Fibroblast of the aortic adventitia (primary cell): ENCODE measurements at regions not wholly inside any gene's neighbourhood (a gene's known extent, or its start where the extent isn't known, plus 50 kb on each side); places are given as distances from the start of the nearest gene placed in this dataset.

ENCODE experiments used
- DNase-seq: peaks from one replicate; pipeline ENCODE4 v3.0.0-alpha.2; 2010; ENCODE audit warnings: low read depth
- H3K4me3 ChIP-seq: 2 replicates; pipeline ENCODE4 v1.5.1; 2011; ENCODE audit warnings: low read depth, mild to moderate bottlenecking, control low read depth, low read length, moderate library complexity
- TF ChIP-seq, protein P1 (sequence below): IDR thresholded peaks from 2 replicates; pipeline ENCODE4 v1.5.1; 2011; ENCODE audit warnings: mild to moderate bottlenecking, low read length, control low read depth, inconsistent platforms; ENCODE audit not compliant: insufficient read depth

DNA sequence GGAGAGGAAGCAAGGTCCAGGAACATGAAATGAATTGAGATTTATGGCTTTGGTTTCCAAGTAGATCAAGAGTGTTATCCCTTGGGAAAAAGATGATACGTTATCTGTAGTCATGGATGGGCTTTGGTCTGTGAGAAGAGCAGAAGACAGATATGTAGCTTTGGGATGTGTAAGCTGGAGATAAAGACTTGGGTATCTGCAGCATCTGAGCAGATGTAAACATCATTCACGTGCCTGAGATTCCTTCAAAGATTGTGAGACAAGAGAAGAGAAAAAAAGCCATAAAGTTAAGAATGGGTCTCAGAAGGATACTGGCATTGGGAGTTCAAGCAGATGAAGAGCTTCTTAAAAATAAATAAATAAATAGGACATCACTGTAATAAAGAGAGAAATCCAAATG, 217.8 kb downstream of the PTPRC start:
- no peak for DNase-seq
- no peak overlapping the region for H3K4me3 ChIP-seq
- TF ChIP-seq, protein P1, sequence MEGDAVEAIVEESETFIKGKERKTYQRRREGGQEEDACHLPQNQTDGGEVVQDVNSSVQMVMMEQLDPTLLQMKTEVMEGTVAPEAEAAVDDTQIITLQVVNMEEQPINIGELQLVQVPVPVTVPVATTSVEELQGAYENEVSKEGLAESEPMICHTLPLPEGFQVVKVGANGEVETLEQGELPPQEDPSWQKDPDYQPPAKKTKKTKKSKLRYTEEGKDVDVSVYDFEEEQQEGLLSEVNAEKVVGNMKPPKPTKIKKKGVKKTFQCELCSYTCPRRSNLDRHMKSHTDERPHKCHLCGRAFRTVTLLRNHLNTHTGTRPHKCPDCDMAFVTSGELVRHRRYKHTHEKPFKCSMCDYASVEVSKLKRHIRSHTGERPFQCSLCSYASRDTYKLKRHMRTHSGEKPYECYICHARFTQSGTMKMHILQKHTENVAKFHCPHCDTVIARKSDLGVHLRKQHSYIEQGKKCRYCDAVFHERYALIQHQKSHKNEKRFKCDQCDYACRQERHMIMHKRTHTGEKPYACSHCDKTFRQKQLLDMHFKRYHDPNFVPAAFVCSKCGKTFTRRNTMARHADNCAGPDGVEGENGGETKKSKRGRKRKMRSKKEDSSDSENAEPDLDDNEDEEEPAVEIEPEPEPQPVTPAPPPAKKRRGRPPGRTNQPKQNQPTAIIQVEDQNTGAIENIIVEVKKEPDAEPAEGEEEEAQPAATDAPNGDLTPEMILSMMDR, result no peak

DNA sequence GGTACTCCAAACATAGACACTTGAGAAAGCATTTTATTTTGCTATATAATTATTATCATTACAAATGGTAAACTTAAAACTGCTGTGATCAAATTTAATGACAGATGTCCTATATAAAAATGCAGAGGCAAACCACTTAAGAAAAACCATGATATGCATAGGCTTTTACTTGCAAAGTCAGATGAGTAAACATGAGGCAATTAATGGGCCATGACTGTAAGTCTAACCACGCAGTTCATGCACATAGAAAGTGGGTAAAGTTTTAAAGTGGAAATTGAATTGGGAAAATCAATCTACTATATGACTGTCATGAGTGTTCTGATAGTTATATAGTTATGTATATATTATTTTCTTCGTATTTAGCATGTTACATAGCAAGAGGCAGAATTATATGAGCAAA, 219.2 kb downstream of the PTPRC start:
- H3K4me3 ChIP-seq, result no peak overlapping the region
- TF ChIP-seq, protein P1, result no peak
- DNase-seq, result no peak

DNA sequence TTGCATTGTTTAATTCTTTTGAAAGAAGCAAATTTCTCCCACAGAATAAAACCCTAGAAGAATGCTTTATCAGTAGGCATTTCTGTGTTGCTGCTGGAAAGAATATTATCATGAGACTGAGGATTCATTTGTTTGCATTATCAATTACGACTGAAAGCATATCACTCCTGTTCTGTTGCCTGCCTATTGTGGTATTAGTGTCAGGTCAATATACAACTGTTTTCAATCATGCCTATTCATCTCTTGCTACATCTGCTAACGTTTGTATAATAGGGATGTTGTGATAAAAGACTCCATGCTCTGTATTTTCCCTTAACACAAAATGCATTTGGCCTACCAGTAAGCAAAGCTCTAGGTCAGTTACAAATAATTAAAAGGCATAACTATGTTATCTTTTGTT, 221.5 kb downstream of the PTPRC start:
- no peak overlapping the region for H3K4me3 ChIP-seq
- DNase-seq, result no peak
- TF ChIP-seq, protein P1, result no peak

DNA sequence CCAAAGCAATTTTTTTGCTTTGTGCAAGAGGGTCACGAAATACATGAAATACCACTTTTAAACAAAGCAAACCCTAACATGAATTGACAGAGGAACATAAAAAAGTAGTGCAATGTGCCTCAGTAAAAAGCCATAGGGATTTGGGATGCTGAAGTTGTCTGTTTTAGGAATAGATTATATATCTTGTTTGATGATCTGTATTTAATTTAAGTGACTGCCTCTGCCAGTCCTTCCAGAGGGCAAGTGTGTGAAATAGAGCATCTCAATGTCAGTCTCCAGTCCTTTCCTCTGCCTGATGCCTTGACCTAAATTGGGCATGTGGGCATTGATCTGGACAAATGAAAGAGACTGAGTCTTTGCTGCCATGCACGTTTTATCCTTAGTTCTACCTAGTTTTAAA, 222.8 kb downstream of the PTPRC start:
- DNase-seq, result no peak
- no peak overlapping the region for H3K4me3 ChIP-seq
- TF ChIP-seq, protein P1, result no peak

DNA sequence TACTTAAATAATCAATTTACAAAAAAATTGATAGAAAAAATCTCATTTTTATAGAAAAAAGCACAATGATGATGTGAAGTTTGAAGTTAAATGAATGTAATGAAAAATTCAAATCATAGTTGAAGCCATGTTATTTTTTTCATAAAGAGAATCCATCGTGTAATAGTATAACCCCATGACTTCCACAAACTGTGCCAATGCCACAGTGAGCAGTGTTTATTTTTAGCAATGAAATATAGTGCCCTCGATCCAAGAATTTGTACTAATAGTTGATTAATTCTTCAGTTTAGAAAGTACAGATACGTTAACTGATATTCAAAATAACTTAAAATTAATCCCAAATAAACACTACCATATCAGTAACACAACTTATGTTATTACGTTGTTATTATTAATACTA, 225.9 kb downstream of the PTPRC start:
- no peak overlapping the region for H3K4me3 ChIP-seq
- TF ChIP-seq, protein P1, result no peak
- no peak for DNase-seq

DNA sequence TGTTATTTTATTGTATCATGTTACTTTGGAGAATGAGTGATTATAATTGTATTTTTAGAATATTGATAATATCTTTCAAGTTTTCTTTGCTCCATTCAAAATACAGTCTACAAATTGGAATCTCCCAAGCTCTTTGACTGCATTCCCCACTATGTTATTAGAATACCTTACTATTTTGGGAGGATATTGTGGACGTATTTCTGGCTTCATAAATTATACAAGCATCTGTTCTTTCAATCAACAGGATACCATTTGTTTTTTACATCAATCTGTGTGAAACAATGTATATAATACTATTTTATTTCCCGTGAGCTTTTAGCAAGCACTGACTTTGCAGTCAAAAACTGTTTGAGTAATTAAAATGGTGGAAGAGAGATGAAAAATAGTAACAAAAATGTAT, 226.5 kb downstream of the PTPRC start:
- no peak for DNase-seq
- no peak overlapping the region for H3K4me3 ChIP-seq
- TF ChIP-seq, protein P1, result no peak

DNA sequence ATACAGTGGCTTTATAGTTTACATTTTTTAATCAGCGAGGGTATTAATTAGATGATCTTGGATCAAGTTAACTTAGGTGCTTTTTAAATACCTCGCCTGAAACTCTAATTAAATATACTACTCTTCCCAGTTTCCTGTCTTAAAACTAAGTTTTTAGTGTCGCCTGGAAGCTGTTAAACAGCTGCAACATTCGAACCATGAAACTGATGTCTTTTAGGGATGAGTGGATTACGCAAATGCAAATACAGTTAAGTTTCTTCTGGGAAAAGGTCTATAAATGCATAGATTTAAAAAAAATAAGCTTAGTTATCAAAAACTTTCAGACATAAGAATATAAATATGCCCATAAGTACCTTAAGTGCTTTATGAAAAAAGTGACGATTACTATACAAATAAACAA, 228.3 kb downstream of the PTPRC start:
- H3K4me3 ChIP-seq, result no peak overlapping the region
- TF ChIP-seq, protein P1, result no peak
- DNase-seq, result no peak
